Osteoblast (primary cell): ENCODE measurements at regions not wholly inside any gene's neighbourhood (a gene's known extent, or its start where the extent isn't known, plus 50 kb on each side); places are given as distances from the start of the nearest gene placed in this dataset.

ENCODE experiments used
- DNase-seq: peaks from one replicate; pipeline ENCODE4 v3.0.0; 2011; ENCODE audit warnings: low spot score, mixed read lengths; ENCODE audit not compliant: insufficient read length; ENCODE audit errors: missing footprints
- H2AFZ ChIP-seq: 2 replicates; pipeline ENCODE4 v1.6.0; 2011; ENCODE audit warnings: mild to moderate bottlenecking, low read length
- H3K27ac ChIP-seq: 2 replicates; pipeline ENCODE4 v1.5.1; 2011; ENCODE audit warnings: mild to moderate bottlenecking, low read depth, low read length, moderate library complexity
- H3K27me3 ChIP-seq: 2 replicates; pipeline ENCODE4 v1.6.0; 2012; ENCODE audit warnings: mild to moderate bottlenecking, control low read depth, inconsistent platforms, low read length, moderate library complexity; ENCODE audit not compliant: insufficient read depth
- H3K36me3 ChIP-seq: 2 replicates; pipeline ENCODE4 v1.5.1; 2011; ENCODE audit warnings: mild to moderate bottlenecking, low read length, control low read depth, moderate library complexity; ENCODE audit not compliant: insufficient read depth
- H3K4me1 ChIP-seq: 2 replicates; pipeline ENCODE4 v1.5.1; 2011; ENCODE audit warnings: mild to moderate bottlenecking, low read length, control low read depth, moderate library complexity; ENCODE audit not compliant: insufficient read depth
- H3K4me2 ChIP-seq: 2 replicates; pipeline ENCODE4 v1.6.0; 2011; ENCODE audit warnings: mild to moderate bottlenecking, low read length; ENCODE audit not compliant: insufficient read depth
- H3K4me3 ChIP-seq: fragments of 200-600 bp; sonication (generic); 3 replicates; pipeline ENCODE4 v1.5.1; 2012; ENCODE audit warnings: mild to moderate bottlenecking, low read length, inconsistent platforms; ENCODE audit not compliant: insufficient read depth
- H3K79me2 ChIP-seq: 2 replicates; pipeline ENCODE4 v1.6.0; 2012; ENCODE audit warnings: mild to moderate bottlenecking, low read length, control low read depth, inconsistent platforms; ENCODE audit not compliant: insufficient read depth
- H3K9me3 ChIP-seq: 2 replicates; pipeline ENCODE4 v1.5.1; 2011; ENCODE audit warnings: low read depth, low read length, control low read depth
- H4K20me1 ChIP-seq: 2 replicates; pipeline ENCODE4 v1.6.0; 2012; ENCODE audit warnings: mild to moderate bottlenecking, low read length, control low read depth; ENCODE audit not compliant: insufficient read depth
- CTCF ChIP-seq: IDR thresholded peaks from 2 replicates; pipeline ENCODE4 v1.5.1; 2011; ENCODE audit warnings: mild to moderate bottlenecking, low read depth, low read length, moderate library complexity; ENCODE audit errors: extremely low read depth

GRCh38 chr5:54728588-54728915, 211.0 kb downstream of the SNX18 start:
- no peak for TF ChIP-seq CTCF

GRCh38 chr5:54727874-54728587, 210.5 kb downstream of the SNX18 start:
- no peak overlapping the region for H2AFZ ChIP-seq
- no peaks in the 10 kb centered on the region for H3K27me3 ChIP-seq
- H3K9me3 ChIP-seq = no peaks in the 10 kb centered on the region
- no peak for DNase-seq
- no peaks in the 10 kb centered on the region for H3K36me3 ChIP-seq
- H3K79me2 ChIP-seq = no peaks in the 10 kb centered on the region
- no peaks in the 10 kb centered on the region for H3K4me1 ChIP-seq
- TF ChIP-seq CTCF = no peak
- H3K4me2 ChIP-seq = no peak overlapping the region
- no peak overlapping the region for H3K4me3 ChIP-seq
- H3K27ac ChIP-seq = no peak overlapping the region
- H4K20me1 ChIP-seq = no peaks in the 10 kb centered on the region

More at GRCh38 chr5:54728588-54728915, 211.0 kb downstream of the SNX18 start:
- Histone ChIP-seq H3K27ac (no peak overlapping the region), H3K9me3 (no peaks in the 10 kb centered on the region), H3K27me3 (no peaks in the 10 kb centered on the region), H3K4me2 (no peak overlapping the region), H3K79me2 (no peaks in the 10 kb centered on the region), H3K4me3 (no peak overlapping the region), H3K36me3 (no peaks in the 10 kb centered on the region), H4K20me1 (no peaks in the 10 kb centered on the region), H3K4me1 (no peaks in the 10 kb centered on the region), H2AFZ (no peak overlapping the region)
- no peak for DNase-seq

- H3K4me1 ChIP-seq = peaks cover 2% of the 10 kb centered on the region
- H2AFZ ChIP-seq = peak overlapping the region; percentile 13
- H3K36me3 ChIP-seq = no peaks in the 10 kb centered on the region
- H3K4me2 ChIP-seq = peak overlapping the region; percentile 7
- H3K79me2 ChIP-seq = no peaks in the 10 kb centered on the region
- no peaks in the 10 kb centered on the region for H4K20me1 ChIP-seq
- no peaks in the 10 kb centered on the region for H3K9me3 ChIP-seq
- peak; percentile 63 for DNase-seq
- H3K27ac ChIP-seq = no peak overlapping the region
- H3K4me3 ChIP-seq = no peak overlapping the region
- TF ChIP-seq CTCF = no peak
- H3K27me3 ChIP-seq = no peaks in the 10 kb centered on the region
Measured at GRCh38 chr5:54725391-54726280, 208.1 kb downstream of the SNX18 start.

- H4K20me1 ChIP-seq = no peaks in the 10 kb centered on the region
- no peaks in the 10 kb centered on the region for H3K27me3 ChIP-seq
- H3K4me2 ChIP-seq = no peak overlapping the region
- no peak overlapping the region for H3K4me3 ChIP-seq
- no peak overlapping the region for H3K27ac ChIP-seq
- TF ChIP-seq CTCF = no peak
- no peaks in the 10 kb centered on the region for H3K79me2 ChIP-seq
- no peak overlapping the region for H2AFZ ChIP-seq
- peaks cover 22% of the 10 kb centered on the region for H3K4me1 ChIP-seq
- no peaks in the 10 kb centered on the region for H3K9me3 ChIP-seq
- no peak for DNase-seq
- H3K36me3 ChIP-seq = no peaks in the 10 kb centered on the region
Measured at GRCh38 chr5:54722846-54723433, 205.4 kb downstream of the SNX18 start.
